IMR-90 (cell line): ENCODE measurements at regions not wholly inside any gene's neighbourhood (a gene's known extent, or its start where the extent isn't known, plus 50 kb on each side); places are given as distances from the start of the nearest gene placed in this dataset.

ENCODE experiments used
- ATAC-seq: fragments of 200-7000 bp; cut with Tn5 transposase; 2 replicates; pipeline ENCODE4 v1.9.1; 2020; ENCODE audit warnings: low read depth, mild to moderate bottlenecking, moderate library complexity
- BruUV-seq: library from RNA; stranded (reverse); fragments of 400-500 nt; replicated peaks from 2 replicates; lab custom pipeline; 2021; lab: Mats Ljungman, UMichigan
- CTCF ChIA-PET: fragments of 300-600 bp; formaldehyde crosslinking; extraction: SDS; loops from one replicate; lab custom pipeline; 2021; ENCODE audit warnings: antibody characterized with exemption; lab: Yijun Ruan, JAX
- POLR2A ChIA-PET: fragments of 300-600 bp; sonication (Branson Sonifier 250); formaldehyde crosslinking; loops from one replicate; lab custom pipeline; 2022; ENCODE audit warnings: antibody characterized with exemption; ENCODE audit not compliant: unreplicated experiment; lab: Charles Lee
- DNase-seq: peaks from one replicate; pipeline ENCODE4 v3.0.0; 2013
- H2AFZ ChIP-seq: replicated peaks from 2 replicates; pipeline ENCODE3; 2013; ENCODE audit warnings: low read length, mild to moderate bottlenecking; ENCODE audit not compliant: poor library complexity
- H2AK5ac ChIP-seq: 2 replicates; pipeline ENCODE4 v1.6.1; 2013; ENCODE audit warnings: low read depth, low read length, inconsistent platforms
- H2AK9ac ChIP-seq: replicated peaks from 2 replicates; pipeline ENCODE3; 2013; ENCODE audit warnings: mild to moderate bottlenecking, low read depth, low read length, moderate library complexity; ENCODE audit not compliant: poor library complexity
- H2BK120ac ChIP-seq: 2 replicates; pipeline ENCODE4 v1.6.1; 2013; ENCODE audit warnings: low read depth, low read length, inconsistent platforms
- H2BK15ac ChIP-seq: 3 replicates; pipeline ENCODE4 v1.6.1; 2013; ENCODE audit warnings: low read depth, low read length, inconsistent platforms
- H2BK20ac ChIP-seq: 2 replicates; pipeline ENCODE4 v1.6.1; 2013; ENCODE audit warnings: low read depth, mild to moderate bottlenecking, inconsistent platforms, low read length, moderate library complexity
- H2BK5ac ChIP-seq: 2 replicates; pipeline ENCODE4 v1.6.1; 2013; ENCODE audit warnings: mild to moderate bottlenecking, low read depth, low read length, inconsistent platforms; ENCODE audit not compliant: poor library complexity, severe bottlenecking
- H3K14ac ChIP-seq: replicated peaks from 2 replicates; pipeline ENCODE4 v1.6.1; 2013; ENCODE audit warnings: low read depth, low read length, inconsistent platforms
- H3K18ac ChIP-seq: 2 replicates; pipeline ENCODE4 v1.6.1; 2013; ENCODE audit warnings: low read depth, low read length, control low read depth
- H3K23ac ChIP-seq: 2 replicates; pipeline ENCODE4 v1.6.1; 2013; ENCODE audit warnings: low read depth, low read length, inconsistent platforms
- H3K27ac ChIP-seq: 2 replicates; pipeline ENCODE4 v1.5.1; 2013; ENCODE audit warnings: mild to moderate bottlenecking, control low read depth, low read length; ENCODE audit not compliant: insufficient read depth
- H3K27me3 ChIP-seq: 2 replicates; pipeline ENCODE4 v1.6.1; 2013; ENCODE audit warnings: low read length; ENCODE audit not compliant: control insufficient read depth, insufficient read depth
- H3K36me3 ChIP-seq: 2 replicates; pipeline ENCODE4 v1.6.1; 2013; ENCODE audit warnings: low read length, mixed read lengths; ENCODE audit not compliant: control insufficient read depth, insufficient read depth
- H3K4ac ChIP-seq: 2 replicates; pipeline ENCODE4 v1.6.1; 2013; ENCODE audit warnings: low read depth, low read length, inconsistent platforms
- H3K4me1 ChIP-seq: 2 replicates; pipeline ENCODE4 v1.6.1; 2013; ENCODE audit warnings: low read length, mixed read lengths; ENCODE audit not compliant: control insufficient read depth, insufficient read depth
- H3K4me2 ChIP-seq: 2 replicates; pipeline ENCODE4 v1.6.1; 2013; ENCODE audit warnings: low read depth, mild to moderate bottlenecking, control low read depth, low read length, moderate library complexity
- H3K4me3 ChIP-seq: 2 replicates; pipeline ENCODE4 v1.5.1; 2013; ENCODE audit warnings: low read depth, mild to moderate bottlenecking, control low read depth, low read length, moderate library complexity; ENCODE audit not compliant: insufficient read depth
- H3K56ac ChIP-seq: 2 replicates; pipeline ENCODE4 v1.6.1; 2013; ENCODE audit warnings: low read length, inconsistent platforms; ENCODE audit not compliant: insufficient read depth; ENCODE audit errors: extremely low read depth
- H3K79me1 ChIP-seq, 2 experiments: 2 replicates each; pipeline ENCODE4 v1.6.1; 2013; ENCODE audit warnings: low read length in 2 of 2, inconsistent platforms in 1 of 2, low read depth in 1 of 2
- H3K9ac ChIP-seq: 2 replicates; pipeline ENCODE4 v1.6.1; 2013; ENCODE audit warnings: low read depth, low read length, control low read depth
- H3K9me1 ChIP-seq: 2 replicates; pipeline ENCODE4 v1.6.1; 2013; ENCODE audit warnings: low read length, inconsistent platforms; ENCODE audit not compliant: insufficient read depth
- H3K9me3 ChIP-seq: 2 replicates; pipeline ENCODE4 v1.6.1; 2013; ENCODE audit warnings: low read length; ENCODE audit not compliant: control insufficient read depth, insufficient read depth
- H4K20me1 ChIP-seq: 2 replicates; pipeline ENCODE4 v1.6.1; 2013; ENCODE audit warnings: low read length, inconsistent platforms; ENCODE audit not compliant: insufficient read depth
- H4K5ac ChIP-seq: 2 replicates; pipeline ENCODE4 v1.6.1; 2013; ENCODE audit warnings: mild to moderate bottlenecking, low read depth, low read length, control low read depth
- H4K8ac ChIP-seq, 2 experiments: 2 replicates each; pipeline ENCODE4 v1.6.1; 2013; ENCODE audit warnings: low read depth in 2 of 2, low read length in 2 of 2, control low read depth in 1 of 2, inconsistent platforms in 1 of 2
- H4K91ac ChIP-seq: 2 replicates; pipeline ENCODE4 v1.6.1; 2013; ENCODE audit warnings: low read depth, low read length, inconsistent platforms; ENCODE audit not compliant: insufficient read depth
- CEBPB ChIP-seq: IDR thresholded peaks from 2 replicates; pipeline ENCODE4 v1.6.1; 2012; ENCODE audit warnings: low read depth, low read length, improper control_type of control experiment
- FOS ChIP-seq: fragments of 150-350 bp; IDR thresholded peaks from 2 replicates; pipeline ENCODE4 v1.6.1; 2016; ENCODE audit warnings: low read depth, low read length
- MAFK ChIP-seq: IDR thresholded peaks from 2 replicates; pipeline ENCODE4 v1.6.1; 2012; ENCODE audit warnings: low read depth, low read length, improper control_type of control experiment
- MAZ ChIP-seq: IDR thresholded peaks from 2 replicates; pipeline ENCODE4 v1.6.1; 2012; ENCODE audit warnings: low read depth, mild to moderate bottlenecking, low read length, improper control_type of control experiment, moderate library complexity, borderline replicate concordance
- NFE2L2 ChIP-seq: fragments of 150-350 bp; IDR thresholded peaks from 2 replicates; pipeline ENCODE4 v1.6.1; 2016; ENCODE audit warnings: low read depth, mild to moderate bottlenecking, low read length
- RCOR1 ChIP-seq: IDR thresholded peaks from 2 replicates; pipeline ENCODE4 v1.6.1; 2012; ENCODE audit warnings: mild to moderate bottlenecking, low read length, improper control_type of control experiment; ENCODE audit not compliant: insufficient replicate concordance
- RFX5 ChIP-seq: IDR thresholded peaks from 2 replicates; pipeline ENCODE4 v1.8.0; 2012; ENCODE audit warnings: low read depth, mild to moderate bottlenecking, low read length, moderate library complexity
- SMC3 ChIP-seq: fragments of 150-350 bp; IDR thresholded peaks from 2 replicates; pipeline ENCODE4 v1.6.1; 2016; ENCODE audit warnings: low read depth, mild to moderate bottlenecking, antibody characterized with exemption, low read length, moderate library complexity
- WGBS, 2 experiments: methylation state at CpG; one replicate each; pipeline versions ENCODE4 v1.1.5 to v1.1.7; 2013; ENCODE audit warnings: missing lambda C conversion rate in 2 of 2; ENCODE audit not compliant: insufficient read length in 1 of 2; ENCODE audit errors: extremely low coverage in 2 of 2; 5-methylcytosine and 5-hydroxymethylcytosine counted together
- dilution Hi-C: fragments of 300-500 bp; cut with HindIII; formaldehyde crosslinking; loops from one replicate; pipeline ENCODE4 v1.14.3; 2018; ENCODE audit warnings: low sequenced_read_pairs; ENCODE audit not compliant: unreplicated experiment
- in situ Hi-C: fragments of 300-500 bp; cut with MboI; formaldehyde crosslinking; loops from 3 replicates; pipeline ENCODE4 v1.14.3; 2019; ENCODE audit warnings: low sequenced_read_pairs, inconsistent platforms, mixed read lengths
- intact Hi-C: fragments of 100-400 bp; cut with micrococcal nuclease; formaldehyde crosslinking; loops from 2 replicates; pipeline ENCODE4 v1.10.0; 2022
- TF ChIP-seq, protein P1 (sequence below): fragments of 150-350 bp; IDR thresholded peaks from 2 replicates; pipeline ENCODE4 v1.6.1; 2016; ENCODE audit warnings: low read depth, mild to moderate bottlenecking, low read length, moderate library complexity, borderline replicate concordance
- TF ChIP-seq, protein P2 (sequence below): fragments of 150-350 bp; IDR thresholded peaks from 2 replicates; pipeline ENCODE4 v1.6.1; 2017; ENCODE audit warnings: mild to moderate bottlenecking, antibody characterized with exemption, low read length, low read depth

DNA sequence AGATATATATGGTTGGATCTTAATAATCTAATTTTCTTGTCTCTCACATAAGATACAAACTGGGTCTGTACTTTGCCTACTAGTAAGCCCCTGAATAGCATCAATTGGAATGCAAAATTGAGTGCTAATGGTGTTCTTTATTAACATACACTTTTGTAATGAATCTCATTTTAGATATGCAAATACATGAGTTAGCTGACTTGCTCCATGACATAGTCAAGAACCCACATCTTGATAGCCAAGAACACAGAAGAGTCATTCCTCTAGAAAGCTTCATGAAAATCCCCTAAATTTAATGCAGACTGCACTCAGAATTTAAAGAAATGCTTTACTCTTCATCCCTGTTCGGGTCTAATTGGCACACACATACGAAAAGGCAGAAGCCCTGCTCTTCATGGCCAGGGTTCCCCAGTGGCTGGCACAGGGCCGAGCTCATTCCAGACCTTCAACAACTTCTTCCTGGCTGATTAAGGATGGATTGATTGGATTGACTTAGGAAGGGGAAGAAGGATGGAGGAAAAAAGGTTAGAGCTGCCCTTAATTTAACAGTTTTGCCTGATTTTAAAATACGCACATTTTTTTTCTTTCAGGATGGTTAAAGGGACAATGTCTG lies 431.1 kb upstream of the KLF6 start:
- ChIA-PET POLR2A (no interaction called here), CTCF (no interaction called here)
- Histone ChIP-seq H3K4ac (no peak overlapping the region), H4K5ac (no peak overlapping the region), H3K23ac (no peak overlapping the region), H3K14ac (no peak overlapping the region), H3K4me3 (no peak overlapping the region), H2BK15ac (no peak overlapping the region), H4K20me1 (no peaks in the 10 kb centered on the region), H3K18ac (no peak overlapping the region), H3K79me1 (no peaks in the 10 kb centered on the region), H3K4me1 (0 out of 2 replicates have a peak, but pooled peaks cover 2% of the 10 kb centered on the region), H2AK5ac (no peak overlapping the region), H3K9me3 (no peaks in the 10 kb centered on the region), H4K8ac (no peak overlapping the region), H3K9me1 (no peaks in the 10 kb centered on the region), H4K91ac (no peak overlapping the region), H3K27ac (no peak overlapping the region), H2BK5ac (no peak overlapping the region), H3K27me3 (no peaks in the 10 kb centered on the region), H3K36me3 (no peaks in the 10 kb centered on the region), H2AFZ (no peak overlapping the region), H2BK20ac (no peak overlapping the region), H2AK9ac (no peak overlapping the region), H3K56ac (no peak overlapping the region), H3K9ac (no peak overlapping the region), H3K4me2 (no peak overlapping the region), H2BK120ac (no peak overlapping the region)
- BruUV-seq: no TSS peak
- dilution Hi-C loops (no loop called here), in situ Hi-C loops (no loop called here), intact Hi-C loops (no loop called here)
- no peak for ATAC-seq
- no peak for DNase-seq
- TF ChIP-seq FOS (no peak), RCOR1 (no peak), SMC3 (no peak), RFX5 (no peak), MAZ (no peak), MAFK (no peak), CEBPB (no peak), NFE2L2 (no peak)
- TF ChIP-seq, protein P1, sequence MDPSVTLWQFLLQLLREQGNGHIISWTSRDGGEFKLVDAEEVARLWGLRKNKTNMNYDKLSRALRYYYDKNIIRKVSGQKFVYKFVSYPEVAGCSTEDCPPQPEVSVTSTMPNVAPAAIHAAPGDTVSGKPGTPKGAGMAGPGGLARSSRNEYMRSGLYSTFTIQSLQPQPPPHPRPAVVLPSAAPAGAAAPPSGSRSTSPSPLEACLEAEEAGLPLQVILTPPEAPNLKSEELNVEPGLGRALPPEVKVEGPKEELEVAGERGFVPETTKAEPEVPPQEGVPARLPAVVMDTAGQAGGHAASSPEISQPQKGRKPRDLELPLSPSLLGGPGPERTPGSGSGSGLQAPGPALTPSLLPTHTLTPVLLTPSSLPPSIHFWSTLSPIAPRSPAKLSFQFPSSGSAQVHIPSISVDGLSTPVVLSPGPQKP: no peak
- TF ChIP-seq, protein P2, sequence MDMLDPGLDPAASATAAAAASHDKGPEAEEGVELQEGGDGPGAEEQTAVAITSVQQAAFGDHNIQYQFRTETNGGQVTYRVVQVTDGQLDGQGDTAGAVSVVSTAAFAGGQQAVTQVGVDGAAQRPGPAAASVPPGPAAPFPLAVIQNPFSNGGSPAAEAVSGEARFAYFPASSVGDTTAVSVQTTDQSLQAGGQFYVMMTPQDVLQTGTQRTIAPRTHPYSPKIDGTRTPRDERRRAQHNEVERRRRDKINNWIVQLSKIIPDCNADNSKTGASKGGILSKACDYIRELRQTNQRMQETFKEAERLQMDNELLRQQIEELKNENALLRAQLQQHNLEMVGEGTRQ: no peak
- no CpG with 5 or more reads among the region's 4 CpGs for WGBS, 2 experiments
